Left cardiac atrium (tissue), 4 donors: ENCODE measurements at regions not wholly inside any gene's neighbourhood (a gene's known extent, or its start where the extent isn't known, plus 50 kb on each side); places are given as distances from the start of the nearest gene placed in this dataset.

Experiments
- ATAC-seq, 2 donors: fragments of 200-7000 bp; cut with Tn5 transposase; one replicate each; pipeline ENCODE4 v1.9.1; 2020; ENCODE audit warnings: mild to moderate bottlenecking in 2 of 2, moderate library complexity in 2 of 2
- DNase-seq: peaks from one replicate; pipeline ENCODE4 v3.0.0-alpha.2; 2020
- intact Hi-C, 2 donors: fragments of 100-400 bp; cut with DNase I; formaldehyde crosslinking; loops; one replicate each; pipeline versions ENCODE4 v1.14.1 to v1.15.1; 2022 to 2023
- donor health status: DM: no; HTN: yes; CAD: no.
- donor health status: DM: no; HTN: yes; CAD: no; lungs with severe emphysema.
- donor health status: DM: yes; HTN: yes; CAD: no.
- donor health status: Dilated cardiomyopathy.

DNA sequence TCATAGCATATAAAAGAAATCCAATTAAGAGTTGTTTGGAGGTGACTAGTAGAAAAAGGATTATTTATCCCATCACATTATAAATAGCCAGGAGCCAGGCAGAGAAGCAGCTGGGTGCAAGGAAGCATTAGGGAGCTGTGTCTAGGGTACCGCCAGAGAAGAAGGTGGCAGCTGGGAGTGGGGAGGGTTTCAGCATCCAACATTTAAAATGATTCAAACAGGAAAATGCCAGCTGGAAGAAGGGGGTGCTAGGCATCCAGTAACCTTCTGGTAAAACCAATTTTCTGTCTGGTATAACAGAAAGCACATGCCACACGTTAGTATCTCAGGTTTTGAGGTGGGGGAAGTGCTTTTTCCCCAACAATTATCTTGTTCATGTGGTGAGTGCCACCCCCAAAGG lies 452.4 kb downstream of the ZEB2 start:
- no peak for ATAC-seq
- no peak for DNase-seq
- intact Hi-C loops, result no loop called here

GRCh38 chr2:144063602-144064001 lies 456.3 kb downstream of the ZEB2 start:
- no peak for ATAC-seq
- DNase-seq, result no peak
- intact Hi-C loops, result no loop called here

DNA sequence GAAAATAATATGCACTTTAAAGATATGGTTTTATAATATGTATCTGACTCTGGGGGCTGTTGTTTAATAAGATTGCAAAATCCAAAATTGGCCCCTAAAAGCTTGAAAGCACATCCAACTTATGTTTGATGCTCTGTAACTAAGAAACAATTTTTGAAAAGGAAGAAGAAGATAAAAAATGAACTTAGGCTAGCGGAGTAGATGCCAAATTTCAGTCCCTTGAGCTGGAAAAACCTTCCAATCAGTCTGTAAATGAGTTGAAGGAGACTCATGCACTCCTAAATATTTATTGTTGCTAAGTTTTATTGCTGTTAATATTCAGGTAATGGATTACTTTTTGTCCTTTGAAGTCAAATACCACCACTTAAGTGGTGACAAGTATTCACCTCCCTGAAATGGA lies 465.0 kb downstream of the ZEB2 start:
- intact Hi-C loops, result no loop called here
- DNase-seq, result no peak
- ATAC-seq, result peak in 1 of 2 donors; percentile 34

DNA sequence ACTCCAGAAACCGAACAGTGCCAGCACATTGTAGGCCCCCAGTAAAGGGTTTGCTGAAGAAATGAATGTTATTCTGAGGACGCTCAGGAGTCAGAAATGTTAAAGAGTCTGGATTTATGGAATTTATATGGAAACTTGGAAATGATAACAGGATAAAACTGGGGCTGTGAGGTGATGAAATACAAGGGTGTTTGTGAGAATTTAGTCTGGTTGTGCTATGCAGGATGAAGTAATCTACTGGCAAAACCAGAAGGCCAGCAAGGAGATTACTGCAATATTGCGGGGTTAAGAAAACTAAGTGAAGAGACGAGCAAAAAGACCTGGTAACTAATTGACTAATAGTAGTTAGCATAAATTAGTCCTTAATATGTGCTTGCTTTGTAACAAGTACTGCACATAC lies 467.8 kb downstream of the ZEB2 start:
- ATAC-seq (no peak), DNase-seq (no peak)
- intact Hi-C loops, result no loop called here

DNA sequence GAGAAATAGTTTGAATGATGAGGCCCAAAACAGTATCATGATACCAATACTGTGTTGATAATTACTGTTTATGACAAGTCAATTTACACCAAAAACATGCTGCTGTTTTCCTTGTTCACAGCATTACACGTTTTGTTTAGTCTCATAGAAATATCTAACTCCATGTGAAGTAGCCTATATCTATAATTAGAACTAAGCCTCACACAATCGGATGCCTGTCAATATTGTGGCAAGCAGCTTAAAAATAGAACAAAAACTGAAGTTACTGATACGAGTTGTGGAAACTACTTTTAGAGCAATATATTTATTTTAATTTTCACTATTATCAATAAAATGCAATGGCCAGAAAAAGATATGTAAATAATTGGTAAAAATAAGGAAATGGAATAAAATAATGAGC lies 470.8 kb downstream of the ZEB2 start:
- DNase-seq (no peak), ATAC-seq (no peak)
- intact Hi-C loops, result no loop called here

GRCh38 chr2:144048631-144049060 lies 471.3 kb downstream of the ZEB2 start:
- intact Hi-C loops, result no loop called here
- DNase-seq (no peak), ATAC-seq (no peak)

DNA sequence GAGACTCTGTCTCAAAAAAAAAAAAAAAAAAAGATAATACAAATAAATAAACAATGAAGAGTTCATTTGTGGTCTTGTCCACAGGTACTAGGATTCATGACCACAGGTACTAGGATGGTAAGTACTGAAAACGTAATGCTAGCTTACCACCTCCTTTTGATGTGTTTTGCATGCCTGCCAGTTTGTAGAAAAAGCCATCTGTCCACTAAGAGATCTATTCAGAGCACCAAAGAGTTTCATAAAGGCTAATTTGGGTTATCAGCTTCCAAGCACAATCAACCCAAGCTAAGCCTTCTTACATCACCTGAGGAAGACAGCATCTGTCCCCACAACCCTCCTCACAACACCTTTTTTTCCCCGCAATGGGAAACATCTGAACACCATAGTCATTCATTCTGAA lies 477.2 kb downstream of the ZEB2 start:
- ATAC-seq, result no peak
- no peak for DNase-seq
- intact Hi-C loops, result no loop called here

- ATAC-seq, result no peak
- DNase-seq, result no peak
- intact Hi-C loops, result no loop called here
These were observed 478.3 kb downstream of the ZEB2 start for GRCh38 chr2:144041612-144042011.

DNA sequence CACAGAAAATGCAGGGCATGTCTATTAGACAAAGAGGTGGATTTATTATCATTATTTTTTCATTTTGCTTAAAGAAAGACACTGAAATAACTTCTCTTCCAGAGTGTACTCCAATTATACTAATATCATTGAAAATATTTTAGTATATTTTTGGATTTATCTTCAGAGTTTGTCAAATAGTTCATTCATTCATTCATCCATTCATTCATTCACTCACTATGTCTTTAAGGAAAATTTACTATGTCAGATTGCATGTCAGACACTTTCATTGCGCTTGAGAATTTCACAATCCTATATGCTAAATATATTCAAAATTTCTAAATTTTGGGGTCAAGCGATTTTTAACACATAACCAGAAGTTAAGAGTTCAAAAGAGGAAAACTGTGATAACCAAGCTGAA lies 479.1 kb downstream of the ZEB2 start:
- no peak for DNase-seq
- ATAC-seq, result no peak
- intact Hi-C loops, result no loop called here

DNA sequence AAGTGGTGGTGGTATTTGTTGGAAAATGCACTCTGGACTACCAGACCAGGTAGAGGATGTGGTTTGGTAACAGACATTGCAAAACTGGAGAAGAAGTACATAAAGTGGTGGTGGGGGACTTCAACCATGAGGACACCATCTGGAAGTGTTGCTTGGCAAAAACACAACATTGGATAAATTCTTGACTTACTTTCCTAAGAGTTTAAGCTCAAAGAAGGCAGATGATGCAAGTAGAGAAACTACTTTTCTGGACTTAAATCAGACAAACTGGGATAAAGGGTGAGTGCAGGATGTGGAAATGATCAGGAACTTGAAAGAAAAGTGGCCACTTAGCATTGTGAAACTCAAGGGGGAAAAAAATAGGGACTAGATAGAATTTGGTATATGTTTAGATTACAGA lies 487.4 kb downstream of the ZEB2 start:
- intact Hi-C loops, result no loop called here
- ATAC-seq (peak in 1 of 2 donors; percentile 15), DNase-seq (no peak)

- intact Hi-C loops, result no loop called here
- DNase-seq, result no peak
- no peak for ATAC-seq
These were observed 489.1 kb downstream of the ZEB2 start for GRCh38 chr2:144030791-144031190.

DNA sequence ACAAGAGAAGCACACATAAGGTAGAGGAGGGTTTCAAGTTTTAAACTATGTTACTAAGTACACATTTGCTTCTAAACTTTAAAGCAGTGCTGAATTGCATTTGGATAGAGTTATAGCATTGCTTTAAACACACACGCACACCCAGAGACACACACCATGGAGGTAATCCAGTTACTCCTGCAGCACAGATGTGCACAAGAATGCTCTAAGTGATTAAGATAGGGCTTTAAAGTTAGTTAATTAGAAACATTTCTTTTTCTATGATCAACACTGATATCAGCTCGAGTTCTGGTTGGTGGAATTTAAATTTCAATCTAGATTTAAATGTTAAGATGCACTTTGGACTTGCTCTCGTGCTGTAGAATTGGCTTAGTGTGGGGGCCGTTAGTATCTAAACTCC lies 492.3 kb downstream of the ZEB2 start:
- no peak for DNase-seq
- intact Hi-C loops, result loop anchor here in 1 of 2 donors (1.0 kb wide), 1 partner anchor 12 kb away; no protein-coding TSS in a partner anchor
- ATAC-seq, result no peak

DNA sequence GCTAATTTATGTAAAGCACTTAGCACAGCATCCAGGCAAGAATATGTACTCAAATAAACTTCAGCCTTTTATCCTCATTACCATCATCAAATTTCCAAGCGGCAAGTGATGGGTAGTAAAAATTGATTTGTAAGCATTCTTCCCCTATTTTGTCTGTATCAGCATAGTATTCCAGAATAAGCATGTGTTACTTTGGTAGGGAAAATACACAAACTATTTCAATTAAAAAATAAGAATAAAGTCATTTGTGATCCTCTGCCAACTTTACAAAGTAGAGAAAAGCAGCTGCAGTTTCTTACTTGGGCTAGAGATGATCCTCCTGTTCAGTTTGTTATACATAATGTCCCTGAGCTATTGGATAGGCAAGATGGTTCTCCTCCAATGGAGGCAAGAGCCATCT lies 493.2 kb downstream of the ZEB2 start:
- intact Hi-C loops, result loop anchor here in 1 of 2 donors (1.0 kb wide), 1 partner anchor 13 kb away; no protein-coding TSS in a partner anchor
- no peak for DNase-seq
- ATAC-seq, result no peak

- ATAC-seq (no peak), DNase-seq (no peak)
- intact Hi-C loops, result no loop called here
These were observed 499.9 kb downstream of the ZEB2 start for GRCh38 chr2:144020047-144020446.

DNA sequence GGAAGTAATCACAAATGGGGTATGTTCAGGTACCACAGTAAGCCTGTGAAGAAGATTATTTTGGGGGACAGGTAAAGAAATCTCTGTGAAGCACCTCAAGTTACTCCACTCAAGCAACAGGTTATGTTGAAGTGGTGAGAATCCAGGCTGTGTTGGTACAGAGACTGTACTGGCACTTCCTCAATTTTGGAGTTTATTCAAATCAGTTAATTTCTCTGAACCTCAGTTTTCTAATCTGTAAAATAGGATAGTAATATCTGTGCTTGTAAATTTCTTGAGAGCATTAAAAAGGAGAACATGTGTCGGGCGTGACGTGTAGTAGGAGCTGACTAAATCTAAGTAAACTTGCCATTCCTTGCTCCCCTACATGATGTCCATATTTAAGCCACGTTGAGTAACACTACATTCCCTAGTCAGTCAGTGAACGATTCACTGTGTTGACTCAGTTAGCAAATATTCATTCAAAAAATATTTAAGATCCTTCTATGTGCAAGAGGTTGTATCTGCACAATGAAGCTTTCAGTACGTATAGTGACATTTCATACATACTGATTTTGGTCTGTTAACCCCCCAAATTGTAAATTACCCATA lies 504.2 kb downstream of the ZEB2 start:
- intact Hi-C loops, result no loop called here
- DNase-seq (no peak), ATAC-seq (no peak)

DNA sequence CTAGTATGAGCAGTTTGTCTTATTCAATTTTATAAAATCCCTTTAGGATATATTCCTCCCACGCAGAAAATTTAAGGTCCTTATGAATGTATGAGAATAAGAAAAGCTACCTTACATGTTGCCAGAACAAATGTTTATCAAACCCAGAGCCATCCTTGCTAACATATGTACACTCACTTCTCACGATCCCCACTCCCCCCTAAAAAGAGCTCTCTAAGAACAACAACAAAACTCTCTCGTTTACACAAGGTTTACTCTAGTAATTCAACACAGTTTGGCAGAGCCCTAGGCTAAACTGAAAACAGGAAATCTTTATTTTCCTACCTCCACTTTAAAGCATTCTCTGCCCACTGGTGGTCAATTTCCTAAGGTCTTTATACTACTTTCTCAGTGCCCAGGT lies 504.9 kb downstream of the ZEB2 start:
- ATAC-seq (no peak), DNase-seq (no peak)
- intact Hi-C loops, result no loop called here

GRCh38 chr2:144014103-144014502 lies 505.8 kb downstream of the ZEB2 start:
- ATAC-seq (no peak), DNase-seq (no peak)
- intact Hi-C loops, result no loop called here

DNA sequence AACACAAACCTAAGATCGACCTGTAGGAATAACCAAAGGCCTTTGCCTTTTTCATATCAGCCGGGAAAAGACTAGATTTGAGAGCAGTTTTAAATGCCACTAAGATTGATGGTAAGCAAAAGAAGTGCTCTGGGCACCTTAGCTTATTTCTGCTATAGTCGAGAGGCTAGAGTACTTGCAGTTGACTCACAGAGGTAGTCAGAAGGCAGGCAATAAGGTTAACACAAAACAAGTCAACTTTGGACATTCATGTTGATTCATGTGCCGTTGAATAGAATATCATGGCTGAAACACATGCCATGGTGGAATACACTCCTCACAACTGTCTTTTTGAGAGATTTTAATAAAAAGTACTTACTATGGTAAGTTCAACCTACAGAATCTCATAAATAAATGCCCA lies 507.6 kb downstream of the ZEB2 start:
- intact Hi-C loops, result no loop called here
- ATAC-seq (no peak), DNase-seq (no peak)

GRCh38 chr2:144011553-144011952 lies 508.4 kb downstream of the ZEB2 start:
- no peak for ATAC-seq
- intact Hi-C loops, result no loop called here
- no peak for DNase-seq

GRCh38 chr2:144011098-144011497 lies 508.8 kb downstream of the ZEB2 start:
- intact Hi-C loops, result no loop called here
- DNase-seq (no peak), ATAC-seq (no peak)

GRCh38 chr2:144010096-144010836 lies 509.7 kb downstream of the ZEB2 start:
- ATAC-seq, result no peak
- DNase-seq, result no peak
- intact Hi-C loops, result no loop called here
